ENCODE measurements at regions not wholly inside any gene's neighbourhood (a gene's known extent, or its start where the extent isn't known, plus 50 kb on each side); places are given as distances from the start of the nearest gene placed in this dataset.

DNA sequence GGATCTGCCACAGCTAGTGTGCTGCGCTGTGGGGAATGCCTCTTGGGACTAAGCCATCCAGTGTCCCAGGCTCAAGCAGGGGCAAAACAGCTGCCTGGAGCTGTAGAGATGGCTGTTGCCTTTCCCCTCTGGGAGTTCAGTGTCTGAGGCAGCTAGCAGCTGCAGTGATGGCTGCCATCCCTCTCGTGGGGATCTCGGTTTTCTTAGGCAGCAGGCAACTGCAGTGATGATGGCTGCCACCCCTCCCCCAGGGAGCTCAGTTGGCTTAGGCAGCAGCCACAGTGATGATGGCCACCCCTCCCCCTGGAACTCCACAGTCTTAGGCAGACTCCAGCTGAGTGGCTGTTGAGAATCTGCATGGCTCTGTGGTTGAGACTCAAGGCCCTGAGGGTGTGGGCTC lies 1389.2 kb upstream of the NUDT12 start:
- DNase-seq (ENCODE audit: low spot score), result no peak
- Mint-ChIP-seq H3K4me1 (ENCODE audit: unreplicated experiment) (no peaks in the 10 kb centered on the region), H3K27me3 (ENCODE audit: unreplicated experiment) (no peaks in the 10 kb centered on the region), H3K36me3 (ENCODE audit: low read depth, unreplicated experiment) (no peaks in the 10 kb centered on the region), H3K9me3 (ENCODE audit: unreplicated experiment) (no peaks in the 10 kb centered on the region), H3K4me3 (ENCODE audit: unreplicated experiment) (no peak overlapping the region), H3K27ac (ENCODE audit: unreplicated experiment) (no peak overlapping the region)
- no peak for TF ChIP-seq CTCF (IDR thresholded peaks at IDR 0.05; ENCODE audit: unreplicated experiment)

DNA sequence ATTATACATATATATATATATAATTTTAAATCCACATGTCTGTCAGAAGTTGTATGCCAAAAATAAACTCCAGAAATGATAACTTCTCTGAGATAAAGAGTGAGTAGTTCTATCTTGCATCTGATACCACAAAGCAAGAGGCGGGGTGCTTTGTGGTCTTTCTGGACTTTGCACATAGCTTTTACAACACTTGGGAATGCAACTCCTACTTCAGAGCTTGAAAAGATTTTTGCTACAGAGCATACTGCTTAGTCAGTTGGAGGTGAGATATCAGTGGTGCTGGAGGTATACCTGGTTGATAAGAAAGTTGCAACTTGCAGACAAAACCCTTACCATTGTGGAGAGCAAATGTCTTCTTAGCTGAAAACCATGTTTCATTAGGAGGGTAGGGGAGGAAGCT lies 1384.5 kb upstream of the NUDT12 start:
- Mint-ChIP-seq H3K4me1 (ENCODE audit: unreplicated experiment) (no peaks in the 10 kb centered on the region), H3K4me3 (ENCODE audit: unreplicated experiment) (no peak overlapping the region)
- no peak for TF ChIP-seq CTCF (IDR thresholded peaks at IDR 0.05; ENCODE audit: unreplicated experiment)

GRCh38 chr5:104942735-104943134 lies 1380.1 kb upstream of the NUDT12 start:
- H3K27ac Mint-ChIP-seq (ENCODE audit: unreplicated experiment), result no peak overlapping the region
- H3K27me3 Mint-ChIP-seq (ENCODE audit: unreplicated experiment), result peaks cover 1% of the 10 kb centered on the region
- TF ChIP-seq CTCF (IDR thresholded peaks at IDR 0.05; ENCODE audit: unreplicated experiment), result no peak
- no peak for DNase-seq (ENCODE audit: low spot score)
- H3K4me1 Mint-ChIP-seq (ENCODE audit: unreplicated experiment), result no peaks in the 10 kb centered on the region
- no peaks in the 10 kb centered on the region for H3K36me3 Mint-ChIP-seq (ENCODE audit: low read depth, unreplicated experiment)
- H3K4me3 Mint-ChIP-seq (ENCODE audit: unreplicated experiment), result no peak overlapping the region
- no peaks in the 10 kb centered on the region for H3K9me3 Mint-ChIP-seq (ENCODE audit: unreplicated experiment)

More for the DNA sequence above, 1384.5 kb upstream of the NUDT12 start:
- Mint-ChIP-seq H3K9me3 (ENCODE audit: unreplicated experiment) (no peaks in the 10 kb centered on the region), H3K36me3 (ENCODE audit: low read depth, unreplicated experiment) (no peaks in the 10 kb centered on the region), H3K27ac (ENCODE audit: unreplicated experiment) (no peak overlapping the region), H3K27me3 (ENCODE audit: unreplicated experiment) (peaks cover 1% of the 10 kb centered on the region)
- DNase-seq (ENCODE audit: low spot score), result no peak

DNA sequence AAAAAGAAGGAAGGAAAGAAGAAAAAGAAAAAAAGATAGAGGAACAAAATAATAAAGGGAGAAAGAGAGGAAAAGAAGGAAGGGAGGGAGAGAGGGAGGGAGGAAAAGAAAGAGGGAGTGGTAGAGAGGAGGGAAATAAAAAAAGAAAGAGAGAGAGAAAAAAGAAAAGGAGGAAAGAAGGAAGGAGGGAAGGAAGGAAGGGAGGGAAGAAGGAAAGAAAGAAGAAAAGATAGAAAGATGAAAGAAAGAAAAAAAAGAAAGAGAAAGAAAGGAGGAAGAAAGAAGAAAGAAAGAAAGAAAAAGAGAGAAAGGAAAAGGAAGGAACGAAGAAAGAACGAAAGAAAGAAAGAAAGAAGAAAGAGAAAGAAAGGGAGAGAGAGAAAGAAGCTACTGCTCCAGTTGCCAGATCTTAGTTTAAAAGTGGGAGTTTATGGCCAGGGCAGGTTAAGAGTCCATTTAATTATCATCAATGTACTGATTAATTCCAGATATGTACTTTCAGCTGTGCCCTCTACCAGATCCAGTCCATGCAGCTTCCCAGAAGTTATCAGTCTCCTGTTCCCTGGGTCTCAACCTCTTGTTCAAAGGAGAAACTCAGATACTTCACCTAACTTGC lies 1378.5 kb upstream of the NUDT12 start:
- H3K36me3 Mint-ChIP-seq (ENCODE audit: low read depth, unreplicated experiment), result no peaks in the 10 kb centered on the region
- no peak overlapping the region for H3K4me3 Mint-ChIP-seq (ENCODE audit: unreplicated experiment)
- H3K9me3 Mint-ChIP-seq (ENCODE audit: unreplicated experiment), result no peaks in the 10 kb centered on the region
- no peak for TF ChIP-seq CTCF (IDR thresholded peaks at IDR 0.05; ENCODE audit: unreplicated experiment)
- peaks cover 1% of the 10 kb centered on the region for H3K27me3 Mint-ChIP-seq (ENCODE audit: unreplicated experiment)
- no peaks in the 10 kb centered on the region for H3K4me1 Mint-ChIP-seq (ENCODE audit: unreplicated experiment)
- no peak overlapping the region for H3K27ac Mint-ChIP-seq (ENCODE audit: unreplicated experiment)
- DNase-seq (ENCODE audit: low spot score), result no peak

DNA sequence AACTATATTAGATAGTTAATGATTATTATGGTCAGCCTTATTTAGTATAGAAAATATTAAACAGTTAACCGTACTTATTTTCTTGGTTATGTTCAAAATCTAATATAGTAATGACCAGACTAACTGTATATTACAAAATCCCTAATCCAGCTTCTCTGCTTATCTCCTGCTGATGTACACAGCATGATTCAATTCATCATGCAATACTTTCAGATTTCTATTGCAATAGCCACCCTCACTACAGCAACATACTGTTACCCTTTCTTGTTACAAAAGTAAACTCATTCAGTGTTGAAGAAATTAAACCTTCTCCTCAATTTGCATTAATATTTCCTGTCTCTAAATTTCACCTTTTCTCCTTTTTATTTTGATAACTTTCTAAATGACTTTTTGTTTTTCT lies 1375.0 kb upstream of the NUDT12 start:
- H3K27ac Mint-ChIP-seq (ENCODE audit: unreplicated experiment), result no peak overlapping the region
- no peak overlapping the region for H3K4me3 Mint-ChIP-seq (ENCODE audit: unreplicated experiment)
- H3K36me3 Mint-ChIP-seq (ENCODE audit: low read depth, unreplicated experiment), result no peaks in the 10 kb centered on the region
- H3K27me3 Mint-ChIP-seq (ENCODE audit: unreplicated experiment), result no peaks in the 10 kb centered on the region
- no peak for DNase-seq (ENCODE audit: low spot score)
- H3K4me1 Mint-ChIP-seq (ENCODE audit: unreplicated experiment), result no peaks in the 10 kb centered on the region
- no peaks in the 10 kb centered on the region for H3K9me3 Mint-ChIP-seq (ENCODE audit: unreplicated experiment)
- TF ChIP-seq CTCF (IDR thresholded peaks at IDR 0.05; ENCODE audit: unreplicated experiment), result no peak

All from endothelial cell (in vitro differentiated cells).